Neuronal stem cell (in vitro differentiated cells): ENCODE measurements at regions not wholly inside any gene's neighbourhood (a gene's known extent, or its start where the extent isn't known, plus 50 kb on each side); places are given as distances from the start of the nearest gene placed in this dataset.

Source experiments
- DNase-seq: peaks from one replicate; pipeline ENCODE4 v3.0.0-alpha.2; 2013; ENCODE audit warnings: low spot score
- H2AFZ ChIP-seq: one replicate; pipeline ENCODE4 v1.6.1; 2013; ENCODE audit warnings: mild to moderate bottlenecking, low read length, inconsistent platforms
- H2AK5ac ChIP-seq: 2 replicates; pipeline ENCODE4 v1.6.1; 2013; ENCODE audit warnings: low read depth, mild to moderate bottlenecking, inconsistent platforms, low read length, moderate library complexity, mixed read lengths
- H2BK120ac ChIP-seq: 2 replicates; pipeline ENCODE4 v1.6.1; 2013; ENCODE audit warnings: low read depth, mild to moderate bottlenecking, inconsistent platforms, low read length, moderate library complexity, mixed read lengths
- H2BK12ac ChIP-seq: one replicate; pipeline ENCODE4 v1.6.1; 2013; ENCODE audit warnings: low read length, inconsistent platforms
- H2BK15ac ChIP-seq: 2 replicates; pipeline ENCODE4 v1.6.1; 2013; ENCODE audit warnings: mild to moderate bottlenecking, low read length, inconsistent platforms, mixed read lengths
- H2BK5ac ChIP-seq: one replicate; pipeline ENCODE4 v1.6.1; 2013; ENCODE audit warnings: inconsistent platforms, mild to moderate bottlenecking, low read length, moderate library complexity
- H3K14ac ChIP-seq: one replicate; pipeline ENCODE4 v1.6.1; 2013; ENCODE audit warnings: low read length, inconsistent platforms
- H3K18ac ChIP-seq: 2 replicates; pipeline ENCODE4 v1.6.1; 2013; ENCODE audit warnings: low read length, inconsistent platforms
- H3K23ac ChIP-seq: 2 replicates; pipeline ENCODE4 v1.6.1; 2013; ENCODE audit warnings: low read depth, mild to moderate bottlenecking, mixed read lengths, low read length, inconsistent platforms; ENCODE audit not compliant: poor library complexity
- H3K27ac ChIP-seq: replicated peaks from 3 replicates; pipeline ENCODE4 v1.5.1; 2013; ENCODE audit warnings: low read length, inconsistent platforms
- H3K27me3 ChIP-seq, 3 experiments: 2 replicates each; pipeline ENCODE4 v1.6.1; 2013; ENCODE audit warnings: low read length in 3 of 3, mild to moderate bottlenecking in 2 of 3, inconsistent platforms in 1 of 3, low read depth in 1 of 3, mixed read lengths in 1 of 3, moderate library complexity in 1 of 3; ENCODE audit not compliant: control insufficient read depth in 3 of 3, insufficient read depth in 3 of 3
- H3K36me3 ChIP-seq, 2 donors: replicated peaks in 1 of 2; 2 replicates each; pipeline ENCODE4 v1.6.1; 2013; ENCODE audit warnings: low read length in 2 of 2; ENCODE audit not compliant: control insufficient read depth in 2 of 2, insufficient read depth in 2 of 2
- H3K4ac ChIP-seq: 2 replicates; pipeline ENCODE4 v1.6.1; 2013; ENCODE audit warnings: inconsistent platforms, mild to moderate bottlenecking, low read length, moderate library complexity
- H3K4me1 ChIP-seq, 2 donors: 1 replicate in 1 of 2; 2 replicates in 1 of 2; pipeline ENCODE4 v1.6.1; 2013; ENCODE audit warnings: low read length in 2 of 2, low read depth in 1 of 2; ENCODE audit not compliant: control insufficient read depth in 2 of 2, insufficient read depth in 1 of 2
- H3K4me2 ChIP-seq: one replicate; pipeline ENCODE4 v1.6.1; 2013; ENCODE audit warnings: mild to moderate bottlenecking, low read length, inconsistent platforms; ENCODE audit not compliant: insufficient read depth, poor library complexity, severe bottlenecking
- H3K4me3 ChIP-seq, 2 donors: 2 replicates each; pipeline ENCODE4 v1.5.1; 2013; ENCODE audit warnings: low read length in 2 of 2, mild to moderate bottlenecking in 2 of 2, inconsistent platforms in 1 of 2, moderate library complexity in 1 of 2
- H3K79me1 ChIP-seq: one replicate; pipeline ENCODE4 v1.6.1; 2013; ENCODE audit warnings: low read depth, mild to moderate bottlenecking, inconsistent platforms, low read length, moderate library complexity
- H3K9ac ChIP-seq: one replicate; pipeline ENCODE4 v1.6.1; 2013; ENCODE audit warnings: mild to moderate bottlenecking, low read depth, low read length, inconsistent platforms; ENCODE audit not compliant: poor library complexity
- H3K9me3 ChIP-seq, 2 donors: replicated peaks in 1 of 2; 2 replicates each; pipeline versions ENCODE3 to v1.6.1; 2013; ENCODE audit warnings: low read length in 2 of 2, mild to moderate bottlenecking in 2 of 2, inconsistent platforms in 1 of 2, low read depth in 1 of 2, mixed read lengths in 1 of 2, moderate library complexity in 1 of 2; ENCODE audit not compliant: control insufficient read depth in 2 of 2, insufficient read depth in 1 of 2
- H4K8ac ChIP-seq: one replicate; pipeline ENCODE4 v1.6.1; 2013; ENCODE audit warnings: low read depth, mild to moderate bottlenecking, inconsistent platforms, low read length, moderate library complexity
- H4K91ac ChIP-seq: one replicate; pipeline ENCODE4 v1.6.1; 2013; ENCODE audit warnings: low read length, low read depth, mild to moderate bottlenecking, inconsistent platforms; ENCODE audit not compliant: poor library complexity
- WGBS, 2 donors: extraction: QIAGEN DNeasy Blood & Tissue Kit; methylation state at CpG; one replicate each; pipeline ENCODE4 v1.1.7; 2013; ENCODE audit warnings: missing lambda C conversion rate in 2 of 2, mixed read lengths in 1 of 2; ENCODE audit not compliant: insufficient read length in 2 of 2, insufficient replicate concordance in 1 of 2; ENCODE audit errors: extremely low coverage in 2 of 2; 5-methylcytosine and 5-hydroxymethylcytosine counted together

GRCh38 chr5:152711801-152712388, 306.8 kb upstream of the NMUR2 start:
- no peak overlapping the region for H3K4me3 ChIP-seq
- no peak overlapping the region for H3K4me2 ChIP-seq
- no peaks in the 10 kb centered on the region for H3K36me3 ChIP-seq
- H3K18ac ChIP-seq = no peak overlapping the region
- no peak overlapping the region for H3K27ac ChIP-seq
- H2BK120ac ChIP-seq = no peak overlapping the region
- H2BK15ac ChIP-seq = no peak overlapping the region
- no peak overlapping the region for H2BK5ac ChIP-seq
- no peaks in the 10 kb centered on the region for H3K27me3 ChIP-seq
- H3K4ac ChIP-seq = no peak overlapping the region
- no peak overlapping the region for H3K14ac ChIP-seq
- H3K79me1 ChIP-seq = no peaks in the 10 kb centered on the region
- no peak overlapping the region for H3K23ac ChIP-seq
- no peak overlapping the region for H3K9ac ChIP-seq
- no CpG with 5 or more reads among the region's 2 CpGs for WGBS, 2 donors
- no peak overlapping the region for H4K8ac ChIP-seq
- no peak for DNase-seq
- H4K91ac ChIP-seq = no peak overlapping the region
- H2BK12ac ChIP-seq = no peak overlapping the region
- no peaks in the 10 kb centered on the region for H3K9me3 ChIP-seq
- no peak overlapping the region for H2AK5ac ChIP-seq
- peak overlapping the region; percentile 6 for H2AFZ ChIP-seq
- H3K4me1 ChIP-seq = no peaks in the 10 kb centered on the region

GRCh38 chr5:152717393-152717792, 312.3 kb upstream of the NMUR2 start:
- Histone ChIP-seq H3K36me3 (no peaks in the 10 kb centered on the region), H4K91ac (no peak overlapping the region), H3K18ac (no peak overlapping the region), H3K23ac (no peak overlapping the region), H3K14ac (no peak overlapping the region), H3K4me1 (no peaks in the 10 kb centered on the region), H2BK120ac (no peak overlapping the region), H3K4ac (no peak overlapping the region), H4K8ac (no peak overlapping the region), H2BK12ac (peak overlapping the region; percentile 75), H2AK5ac (no peak overlapping the region), H3K79me1 (no peaks in the 10 kb centered on the region), H3K4me2 (no peak overlapping the region), H2AFZ (peak overlapping the region; percentile 57), H3K4me3 (no peak overlapping the region), H3K27ac (no peak overlapping the region), H3K9me3 (peaks cover 2 to 7% of the 10 kb centered on the region in 2 donors), H3K27me3 (no peaks in the 10 kb centered on the region), H2BK5ac (no peak overlapping the region), H2BK15ac (no peak overlapping the region), H3K9ac (no peak overlapping the region)
- no CpG with 5 or more reads among the region's 2 CpGs for WGBS, 2 donors
- DNase-seq = no peak

GRCh38 chr5:152723482-152723881, 318.4 kb upstream of the NMUR2 start:
- no CpG with 5 or more reads among the region's 6 CpGs for WGBS, 2 donors
- Histone ChIP-seq H2BK120ac (no peak overlapping the region), H3K23ac (no peak overlapping the region), H4K8ac (no peak overlapping the region), H3K4me3 (no peak overlapping the region), H3K4me2 (no peak overlapping the region), H3K79me1 (no peaks in the 10 kb centered on the region), H2AK5ac (no peak overlapping the region), H2BK12ac (no peak overlapping the region), H3K9ac (no peak overlapping the region), H3K18ac (no peak overlapping the region), H2BK15ac (no peak overlapping the region), H3K27ac (no peak overlapping the region), H2BK5ac (no peak overlapping the region), H3K36me3 (no peaks in the 10 kb centered on the region), H3K14ac (no peak overlapping the region), H4K91ac (no peak overlapping the region), H3K9me3 (peaks cover 6 to 9% of the 10 kb centered on the region in 2 donors), H3K4ac (no peak overlapping the region), H3K4me1 (no peaks in the 10 kb centered on the region), H2AFZ (no peak overlapping the region), H3K27me3 (no peaks in the 10 kb centered on the region)
- DNase-seq = no peak

- no CpG with 5 or more reads among the region's 3 CpGs for whole genome bisulfite sequencing, 2 donors
Measured at GRCh38 chr5:152730176-152730575, 325.1 kb upstream of the NMUR2 start.

More at GRCh38 chr5:152730176-152730575, 325.1 kb upstream of the NMUR2 start:
- Histone ChIP-seq H3K27me3 (no peaks in the 10 kb centered on the region), H3K27ac (no peak overlapping the region), H3K4me2 (no peak overlapping the region), H3K4ac (no peak overlapping the region), H2BK5ac (no peak overlapping the region), H2AFZ (no peak overlapping the region), H3K36me3 (no peaks in the 10 kb centered on the region), H4K91ac (no peak overlapping the region), H2AK5ac (no peak overlapping the region), H3K14ac (no peak overlapping the region), H3K4me1 (no peaks in the 10 kb centered on the region), H2BK120ac (no peak overlapping the region), H4K8ac (no peak overlapping the region), H2BK12ac (no peak overlapping the region), H3K9me3 (no peaks in the 10 kb centered on the region), H3K23ac (no peak overlapping the region), H3K9ac (no peak overlapping the region), H3K18ac (no peak overlapping the region), H2BK15ac (no peak overlapping the region), H3K4me3 (no peak overlapping the region), H3K79me1 (no peaks in the 10 kb centered on the region)
- DNase-seq = no peak
